HG02610 (cell line): ENCODE measurements at regions not wholly inside any gene's neighbourhood (a gene's known extent, or its start where the extent isn't known, plus 50 kb on each side); places are given as distances from the start of the nearest gene placed in this dataset.

Source experiments
- ATAC-seq: cut with Tn5 transposase; IDR thresholded peaks from one replicate; pipeline ENCODE4 v1.9.1; 2021; ENCODE audit warnings: mild to moderate bottlenecking, moderate library complexity; ENCODE audit not compliant: unreplicated experiment

DNA sequence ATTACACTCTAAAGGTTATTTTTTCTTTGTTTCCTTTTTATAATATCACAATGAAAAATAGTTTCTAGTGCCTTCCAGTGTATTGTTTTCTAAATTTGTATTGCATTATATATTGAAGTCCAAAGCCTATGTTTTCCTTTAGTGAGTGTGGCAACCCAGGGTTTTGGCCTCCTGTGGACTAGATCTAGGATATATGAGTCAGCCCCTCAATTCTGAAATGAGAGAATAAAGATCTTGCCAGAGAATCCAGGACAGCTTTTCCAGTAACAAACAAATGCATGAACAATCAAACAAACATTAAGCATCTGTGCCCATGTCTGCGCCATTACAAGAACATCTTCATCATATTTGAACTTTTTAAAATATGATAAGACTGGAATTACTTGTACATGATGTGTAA is 70.7 kb upstream of the SSTR1 start:
- no peak for ATAC-seq

DNA sequence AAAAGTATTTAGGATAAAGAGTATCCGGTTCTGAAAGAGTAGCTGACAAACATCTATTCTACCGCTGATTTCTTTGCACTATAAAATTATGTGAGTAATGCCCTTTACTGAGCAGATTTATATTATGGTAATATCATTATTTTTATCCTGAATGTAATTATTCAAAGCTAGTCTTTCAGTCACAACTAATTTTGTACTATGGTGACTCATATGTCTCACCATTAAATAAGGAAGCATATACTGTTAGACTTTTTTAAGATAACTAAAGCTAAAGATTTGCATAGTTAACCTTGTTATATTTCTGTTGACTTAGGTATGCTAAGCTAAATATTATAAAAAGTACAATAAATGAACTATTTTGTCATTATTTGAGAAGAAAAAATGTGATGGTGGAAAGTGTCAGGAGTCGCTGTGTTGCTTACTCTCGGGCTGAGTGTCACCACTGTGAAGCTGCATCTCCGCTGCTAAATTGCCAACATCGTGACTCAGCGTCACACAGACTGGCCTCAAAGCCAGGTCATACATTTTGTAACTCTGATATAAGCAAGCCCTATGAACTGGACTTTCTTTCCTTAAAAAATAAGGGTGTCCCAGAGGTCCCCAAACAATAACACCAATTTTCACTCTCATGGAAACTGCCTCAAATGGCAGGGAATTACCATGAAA is 69.1 kb upstream of the SSTR1 start:
- ATAC-seq = no peak

- no peak for ATAC-seq
These were observed 67.8 kb upstream of the SSTR1 start for GRCh38 chr14:38139926-38140325.

GRCh38 chr14:38143170-38143569 is 64.5 kb upstream of the SSTR1 start:
- no peak for ATAC-seq

DNA sequence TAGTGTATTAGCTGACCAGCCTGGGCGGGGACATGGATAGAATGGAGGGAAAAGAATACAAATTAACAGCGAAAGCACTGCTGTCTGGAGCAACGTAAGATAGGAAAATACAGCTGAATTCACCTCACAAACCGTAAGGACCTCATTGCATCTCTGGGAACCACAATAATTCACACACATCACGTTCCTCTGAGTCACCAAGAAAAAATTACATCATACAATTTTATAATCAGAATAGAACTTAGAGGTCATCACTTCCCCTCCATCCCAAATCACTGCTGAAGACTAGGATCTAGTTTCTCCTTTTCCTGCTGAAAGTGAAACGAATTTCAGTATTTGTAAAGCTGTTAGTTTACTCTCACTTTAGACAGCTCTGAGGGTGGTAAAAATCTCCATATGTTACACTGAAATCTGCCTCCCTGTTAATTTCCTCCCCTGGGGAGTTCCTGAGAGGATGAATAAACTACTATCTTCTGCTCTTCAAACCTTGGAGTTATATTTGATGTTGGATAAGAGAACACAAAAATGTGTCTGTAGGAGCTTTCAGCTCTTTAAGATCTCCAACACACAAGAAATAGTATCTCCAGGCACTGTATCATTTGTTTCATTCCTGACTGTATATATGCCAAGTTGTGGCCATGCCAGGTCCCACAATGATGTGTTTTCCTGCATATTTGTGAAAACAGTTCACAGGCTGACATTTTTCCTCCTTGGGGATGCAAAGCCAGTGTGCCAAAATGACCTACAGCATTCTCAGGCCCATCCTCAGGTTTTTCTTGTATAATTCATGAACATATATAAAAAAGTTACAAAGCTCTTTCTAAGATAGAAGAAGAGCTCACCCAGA is 63.8 kb upstream of the SSTR1 start:
- no peak for ATAC-seq

DNA sequence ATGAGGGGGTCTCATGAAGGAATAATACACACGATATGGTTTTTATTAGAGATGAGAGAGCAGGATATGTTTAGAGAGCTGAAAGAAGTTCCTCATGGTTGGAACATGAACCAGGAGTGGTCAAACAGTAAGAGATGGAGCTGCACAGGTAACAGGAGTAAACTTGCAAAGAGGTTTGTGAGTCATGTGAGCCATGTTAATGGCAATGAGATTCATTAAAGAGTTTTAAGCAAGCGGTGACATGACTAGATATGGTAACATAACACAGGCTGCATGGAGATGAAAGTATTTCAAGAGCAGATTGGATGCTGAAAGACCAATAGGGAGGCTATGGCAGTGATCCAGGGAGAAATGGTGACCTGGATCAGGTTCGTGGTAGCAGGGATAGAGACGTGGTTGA is 62.6 kb upstream of the SSTR1 start:
- no peak for ATAC-seq

DNA sequence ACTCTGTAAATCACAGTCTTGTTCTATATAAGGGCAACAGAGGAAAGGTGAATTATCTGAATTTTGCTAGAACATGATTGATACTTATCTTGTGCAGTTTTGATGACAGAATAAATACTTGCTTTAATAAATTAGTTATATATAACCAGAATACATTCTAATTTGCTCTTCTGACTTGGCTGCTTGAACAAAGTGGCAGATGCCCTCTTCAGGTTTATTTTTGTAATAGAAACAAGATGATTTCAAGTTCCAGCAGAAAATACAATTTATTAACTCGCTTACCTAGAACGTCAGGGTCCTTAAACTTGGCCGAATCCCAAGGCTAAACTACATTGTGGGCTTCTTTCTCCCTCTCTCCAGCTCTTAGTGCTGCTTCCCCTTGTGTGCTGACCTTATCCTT is 57.6 kb upstream of the SSTR1 start:
- no peak for ATAC-seq
